ENCODE measurements at regions not wholly inside any gene's neighbourhood (a gene's known extent, or its start where the extent isn't known, plus 50 kb on each side); places are given as distances from the start of the nearest gene placed in this dataset.
"Not testable (repeated sequence)": the region's sequence is repeated elsewhere in the genome, so short reads cannot be mapped to it uniquely, and the experiment has no call there.

- no peak for DNase-seq
Observed at GRCh38 chr6:103113416-103113815, 1719.9 kb downstream of the GRIK2 start.

GRCh38 chr6:103107985-103108384 is 1714.5 kb downstream of the GRIK2 start:
- no peak for DNase-seq

GRCh38 chr6:103105686-103106085 is 1712.2 kb downstream of the GRIK2 start:
- DNase-seq = no peak

GRCh38 chr6:103101267-103101666 is 1707.8 kb downstream of the GRIK2 start:
- no peak for DNase-seq

GRCh38 chr6:103092414-103092813 is 1698.9 kb downstream of the GRIK2 start:
- not testable (repeated sequence) for DNase-seq

- no peak for DNase-seq
Observed at GRCh38 chr6:103085801-103086200, 1692.3 kb downstream of the GRIK2 start.

GRCh38 chr6:103081876-103082630 is 1688.5 kb downstream of the GRIK2 start:
- no peak for DNase-seq

GRCh38 chr6:103081126-103081525 is 1687.6 kb downstream of the GRIK2 start:
- DNase-seq = no peak

- no peak for DNase-seq
Observed at GRCh38 chr6:103080497-103080896, 1687.0 kb downstream of the GRIK2 start.

GRCh38 chr6:103079867-103080266 is 1686.4 kb downstream of the GRIK2 start:
- no peak for DNase-seq

GRCh38 chr6:103062136-103062535 is 1668.6 kb downstream of the GRIK2 start:
- DNase-seq = no peak

- no peak for DNase-seq
Observed at GRCh38 chr6:103047567-103047966, 1654.1 kb downstream of the GRIK2 start.

- no peak for DNase-seq
Observed at GRCh38 chr6:103042336-103042735, 1648.8 kb downstream of the GRIK2 start.

GRCh38 chr6:103036846-103037245 is 1643.3 kb downstream of the GRIK2 start:
- no peak for DNase-seq

- DNase-seq = no peak
Observed at GRCh38 chr6:103027271-103027931, 1633.9 kb downstream of the GRIK2 start.

GRCh38 chr6:103018426-103018825 is 1624.9 kb downstream of the GRIK2 start:
- DNase-seq = no peak

- no peak for DNase-seq
Observed at GRCh38 chr6:103017878-103018277, 1624.4 kb downstream of the GRIK2 start.

GRCh38 chr6:103011605-103012004 is 1618.1 kb downstream of the GRIK2 start:
- no peak for DNase-seq

GRCh38 chr6:103002282-103002681 is 1608.8 kb downstream of the GRIK2 start:
- DNase-seq = no peak

GRCh38 chr6:103001724-103002123 is 1608.2 kb downstream of the GRIK2 start:
- no peak for DNase-seq

- DNase-seq = no peak
Observed at GRCh38 chr6:103000688-103001087, 1607.2 kb downstream of the GRIK2 start.

- DNase-seq = no peak
Observed at GRCh38 chr6:102995491-102995890, 1602.0 kb downstream of the GRIK2 start.

- no peak for DNase-seq
Observed at GRCh38 chr6:102994866-102995265, 1601.4 kb downstream of the GRIK2 start.

- no peak for DNase-seq
Observed at GRCh38 chr6:102986086-102986485, 1592.6 kb downstream of the GRIK2 start.

- DNase-seq = no peak
Observed at GRCh38 chr6:102984357-102984756, 1590.8 kb downstream of the GRIK2 start.

Data from effector CD4-positive, alpha-beta T cell (primary cell).